HepG2 (cell line): ENCODE measurements at regions not wholly inside any gene's neighbourhood (a gene's known extent, or its start where the extent isn't known, plus 50 kb on each side); places are given as distances from the start of the nearest gene placed in this dataset.

ENCODE experiments used
- ZNF441 ChIP-seq: sonication (generic); formaldehyde crosslinking; IDR thresholded peaks from 2 replicates; pipeline ENCODE4 v1.7.0; 2021; ENCODE audit warnings: missing genetic modification reagents, borderline replicate concordance
- ZNF530 ChIP-seq: sonication (generic); formaldehyde crosslinking; IDR thresholded peaks from 2 replicates; pipeline ENCODE4 v1.5.0; 2020; ENCODE audit warnings: low read depth, mild to moderate bottlenecking, missing genetic modification reagents

DNA sequence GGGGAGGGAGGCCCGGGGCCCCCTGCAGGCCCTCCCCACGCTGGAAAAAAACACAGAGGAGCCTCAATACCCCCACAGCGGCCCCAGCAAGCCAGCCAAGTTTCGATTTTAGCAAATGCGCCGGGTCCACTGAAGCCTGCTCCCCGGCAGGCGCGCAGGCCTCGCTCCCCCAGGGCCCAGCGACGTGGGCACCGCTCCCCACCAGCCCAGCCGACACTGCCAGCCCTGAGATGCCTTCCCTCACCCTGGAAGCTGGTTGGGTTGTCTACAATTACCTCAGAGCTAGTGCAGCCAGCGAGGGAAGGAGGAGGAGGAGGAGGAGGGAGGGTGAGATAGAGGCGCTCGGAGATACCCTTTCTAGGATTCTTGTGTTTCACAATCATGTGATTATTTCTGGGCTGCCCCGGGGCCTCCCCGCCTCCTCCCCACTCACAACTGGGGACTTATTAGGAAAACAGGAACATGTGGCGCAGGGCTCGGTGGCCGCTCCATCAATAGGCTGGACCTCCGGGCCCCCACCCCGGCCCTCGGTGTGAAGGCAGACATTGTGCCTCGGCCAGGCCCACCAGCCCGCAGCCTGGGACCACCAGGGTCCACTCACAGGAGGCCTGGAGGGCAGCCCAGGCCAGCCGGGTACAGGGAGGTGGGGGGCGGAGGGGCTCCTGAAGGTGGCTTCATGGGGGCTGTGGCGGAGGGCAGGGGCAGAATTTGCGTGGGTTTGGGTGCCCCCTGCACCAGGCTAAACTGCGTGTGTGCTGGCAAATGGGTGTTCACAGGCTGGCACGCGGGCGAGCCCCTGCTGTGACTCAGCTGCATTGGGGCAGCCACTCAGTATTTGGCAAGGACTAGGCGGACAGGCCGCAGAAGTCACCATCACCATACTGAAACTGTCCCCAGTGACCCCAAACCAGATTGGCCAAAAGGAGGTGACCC is 109.9 kb downstream of the NCOR2 start:
- TF ChIP-seq ZNF441 (CRISPR knock-in tag) (no peak), ZNF530 (CRISPR knock-in tag) (no peak)
